SK-N-SH treated with all-trans-retinoic acid at 6 μM for 48 hours (cell line): ENCODE measurements at regions not wholly inside any gene's neighbourhood (a gene's known extent, or its start where the extent isn't known, plus 50 kb on each side); places are given as distances from the start of the nearest gene placed in this dataset.
"Not testable (repeated sequence)": the region's sequence is repeated elsewhere in the genome, so short reads cannot be mapped to it uniquely, and the experiment has no call there.

Experiments used
- ATAC-seq: fragments of 200-7000 bp; cut with Tn5 transposase; 3 replicates; pipeline ENCODE4 v1.9.1; 2020; ENCODE audit warnings: mild to moderate bottlenecking, moderate library complexity
- ARNTL ChIP-seq: fragments of 450-650 bp; formaldehyde crosslinking; IDR thresholded peaks from 2 replicates; pipeline ENCODE4 v1.5.0; 2020; ENCODE audit warnings: low read depth, mild to moderate bottlenecking, moderate library complexity, borderline replicate concordance
- BACH2 ChIP-seq: fragments of 250-450 bp; sonication (Bioruptor Pico); IDR thresholded peaks from 2 replicates; pipeline ENCODE4 v1.9.0; 2021; ENCODE audit warnings: mild to moderate bottlenecking, borderline replicate concordance
- CREB5 ChIP-seq: fragments of 250-450 bp; sonication (Bioruptor Pico); IDR thresholded peaks from 2 replicates; pipeline ENCODE4 v1.5.1; 2020; ENCODE audit warnings: low read depth, mild to moderate bottlenecking, moderate library complexity
- CSRNP3 ChIP-seq: fragments of 250-450 bp; sonication (Bioruptor Pico); IDR thresholded peaks from 2 replicates; pipeline ENCODE4 v1.5.1; 2021; ENCODE audit warnings: mild to moderate bottlenecking, moderate library complexity
- ESRRG ChIP-seq: fragments of 250-450 bp; sonication (Bioruptor Pico); IDR thresholded peaks from 2 replicates; pipeline ENCODE4 v1.6.1; 2021; ENCODE audit warnings: mild to moderate bottlenecking
- ISL1 ChIP-seq: fragments of 250-450 bp; sonication (Bioruptor Pico); IDR thresholded peaks from 2 replicates; pipeline ENCODE4 v2.1.2; 2022; ENCODE audit warnings: mild to moderate bottlenecking, moderate library complexity
- OSR1 ChIP-seq: fragments of 250-450 bp; sonication (Bioruptor Pico); IDR thresholded peaks from 2 replicates; pipeline ENCODE4 v1.8.0; 2022; ENCODE audit warnings: moderate library complexity, mild to moderate bottlenecking, inconsistent platforms
- PATZ1 ChIP-seq: fragments of 250-450 bp; sonication (Bioruptor Pico); IDR thresholded peaks from 2 replicates; pipeline ENCODE4 v1.8.0; 2020; ENCODE audit warnings: mild to moderate bottlenecking, moderate library complexity, borderline replicate concordance
- POU6F1 ChIP-seq: fragments of 250-450 bp; sonication (Bioruptor Pico); IDR thresholded peaks from 2 replicates; pipeline ENCODE4 v1.8.0; 2021; ENCODE audit warnings: low read depth, mild to moderate bottlenecking, moderate library complexity, borderline replicate concordance
- PPARA ChIP-seq: fragments of 250-450 bp; sonication (Bioruptor Pico); IDR thresholded peaks from 2 replicates; pipeline ENCODE4 v1.5.0; 2020; ENCODE audit warnings: mild to moderate bottlenecking, borderline replicate concordance
- TCF4 ChIP-seq: fragments of 250-450 bp; sonication (Bioruptor Pico); IDR thresholded peaks from 2 replicates; pipeline ENCODE4 v1.8.0; 2021; ENCODE audit warnings: mild to moderate bottlenecking, moderate library complexity, borderline replicate concordance
- TSHZ2 ChIP-seq: fragments of 250-450 bp; sonication (Bioruptor Pico); IDR thresholded peaks from 2 replicates; pipeline ENCODE4 v1.5.0; 2020; ENCODE audit warnings: mild to moderate bottlenecking, moderate library complexity
- ZC3H10 ChIP-seq: fragments of 250-450 bp; sonication (Bioruptor Pico); IDR thresholded peaks from 2 replicates; pipeline ENCODE4 v1.5.1; 2021; ENCODE audit warnings: mild to moderate bottlenecking, moderate library complexity
- ZNF70 ChIP-seq: fragments of 450-650 bp; formaldehyde crosslinking; IDR thresholded peaks from 2 replicates; pipeline ENCODE4 v1.5.0; 2020; ENCODE audit warnings: mild to moderate bottlenecking, moderate library complexity
- ZNF8 ChIP-seq: fragments of 450-650 bp; formaldehyde crosslinking; IDR thresholded peaks from 2 replicates; pipeline ENCODE4 v1.5.0; 2020; ENCODE audit warnings: mild to moderate bottlenecking, moderate library complexity

GRCh38 chr1:58966103-58966916 is 182.5 kb upstream of the JUN start:
- no peak for ATAC-seq
- TF ChIP-seq BACH2 (no peak), ESRRG (CRISPR knock-in tag) (no peak), CREB5 (CRISPR knock-in tag) (no peak), ZNF8 (CRISPR knock-in tag) (no peak)

GRCh38 chr1:58966917-58967740 is 183.3 kb upstream of the JUN start:
- TF ChIP-seq BACH2 (no peak), PATZ1 (CRISPR knock-in tag) (no peak), ZNF70 (CRISPR knock-in tag) (no peak), CSRNP3 (CRISPR knock-in tag) (no peak), PPARA (CRISPR knock-in tag) (no peak), ZNF8 (CRISPR knock-in tag) (no peak), OSR1 (CRISPR knock-in tag) (no peak), ARNTL (CRISPR knock-in tag) (no peak), ZC3H10 (CRISPR knock-in tag) (no peak), ISL1 (CRISPR knock-in tag) (no peak), TSHZ2 (CRISPR knock-in tag) (no peak), TCF4 (CRISPR knock-in tag) (no peak), POU6F1 (no peak)
- no peak for ATAC-seq

GRCh38 chr1:58968360-58968952 is 184.6 kb upstream of the JUN start:
- peak; percentile 80 for ATAC-seq
- TF ChIP-seq ZNF70 (CRISPR knock-in tag) (peak; percentile 90), PPARA (CRISPR knock-in tag) (no peak)
- TF ChIP-seq, all 23 proteins: peak for 1

- not testable (repeated sequence) for ATAC-seq
- 0 out of 2 replicates have a peak, but pooled peaks have one; percentile 16 for TF ChIP-seq ZNF8 (CRISPR knock-in tag)
These were observed 185.3 kb upstream of the JUN start for GRCh38 chr1:58969176-58969575.
